Kidney glomerular epithelial cell (primary cell): ENCODE measurements at regions not wholly inside any gene's neighbourhood (a gene's known extent, or its start where the extent isn't known, plus 50 kb on each side); places are given as distances from the start of the nearest gene placed in this dataset.
"Not testable (repeated sequence)": the region's sequence is repeated elsewhere in the genome, so short reads cannot be mapped to it uniquely, and the experiment has no call there.

Experiments used
- DNase-seq: peaks from one replicate; lab custom pipeline; 2025; lab: John Stamatoyannopoulos, UW

GRCh38 chr12:30203981-30204380 lies 420.2 kb upstream of the TMTC1 start:
- no peak for DNase-seq

- DNase-seq: no peak
Measured at GRCh38 chr12:30202521-30203254, 418.9 kb upstream of the TMTC1 start.

GRCh38 chr12:30201301-30202160 lies 417.8 kb upstream of the TMTC1 start:
- DNase-seq: no peak

DNA sequence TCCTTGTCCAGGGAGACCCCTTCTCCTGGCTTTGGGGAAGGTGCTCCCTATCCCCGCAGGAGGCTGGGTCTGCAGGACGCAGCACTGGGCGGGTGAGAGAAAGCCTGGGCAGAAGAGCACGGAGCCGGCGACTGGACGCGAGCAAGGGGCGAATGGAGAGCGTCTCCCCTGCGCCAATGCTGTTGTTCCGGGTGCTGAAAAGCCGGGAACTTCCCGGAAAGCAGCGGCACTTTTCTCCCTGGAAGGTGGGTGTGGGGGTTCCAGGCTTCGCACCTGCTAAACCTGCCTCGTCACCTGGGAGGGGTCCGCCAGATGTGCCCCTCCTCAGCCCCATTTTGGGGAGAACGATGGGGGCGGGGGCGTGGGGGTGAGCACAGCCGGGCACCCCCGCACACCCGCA lies 417.1 kb upstream of the TMTC1 start:
- DNase-seq: no peak

DNA sequence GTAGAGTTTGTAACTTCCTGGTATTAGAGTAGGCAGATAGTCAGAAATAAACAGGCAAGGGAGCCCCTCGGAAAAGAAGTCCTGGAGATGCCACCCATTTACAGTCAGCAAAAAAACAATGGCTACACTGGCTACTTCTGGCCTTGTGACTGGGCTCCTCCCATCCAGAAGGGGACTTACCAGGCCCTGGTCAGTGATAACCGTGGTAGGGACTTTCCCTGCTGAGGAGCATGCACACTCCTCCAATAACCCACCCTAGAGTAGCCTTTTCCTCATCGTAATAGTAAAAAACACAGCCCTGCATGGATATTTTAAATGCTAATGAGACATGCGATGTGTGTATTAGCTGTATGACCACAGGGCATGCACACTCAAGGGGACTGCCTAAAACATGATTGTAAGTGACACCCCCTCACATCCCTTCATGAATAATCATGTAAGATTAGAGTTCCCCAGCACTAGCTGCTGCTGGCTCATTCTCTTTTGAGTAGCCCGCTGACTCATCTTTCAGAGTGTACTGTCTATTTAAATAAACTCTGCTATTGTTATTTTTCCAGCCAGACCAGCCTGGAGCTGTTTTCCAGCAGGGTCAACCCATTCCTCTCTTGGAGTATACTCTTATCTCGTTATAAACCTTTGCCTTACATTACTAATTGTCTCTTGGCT lies 413.8 kb upstream of the TMTC1 start:
- peak; percentile 51 for DNase-seq

DNA sequence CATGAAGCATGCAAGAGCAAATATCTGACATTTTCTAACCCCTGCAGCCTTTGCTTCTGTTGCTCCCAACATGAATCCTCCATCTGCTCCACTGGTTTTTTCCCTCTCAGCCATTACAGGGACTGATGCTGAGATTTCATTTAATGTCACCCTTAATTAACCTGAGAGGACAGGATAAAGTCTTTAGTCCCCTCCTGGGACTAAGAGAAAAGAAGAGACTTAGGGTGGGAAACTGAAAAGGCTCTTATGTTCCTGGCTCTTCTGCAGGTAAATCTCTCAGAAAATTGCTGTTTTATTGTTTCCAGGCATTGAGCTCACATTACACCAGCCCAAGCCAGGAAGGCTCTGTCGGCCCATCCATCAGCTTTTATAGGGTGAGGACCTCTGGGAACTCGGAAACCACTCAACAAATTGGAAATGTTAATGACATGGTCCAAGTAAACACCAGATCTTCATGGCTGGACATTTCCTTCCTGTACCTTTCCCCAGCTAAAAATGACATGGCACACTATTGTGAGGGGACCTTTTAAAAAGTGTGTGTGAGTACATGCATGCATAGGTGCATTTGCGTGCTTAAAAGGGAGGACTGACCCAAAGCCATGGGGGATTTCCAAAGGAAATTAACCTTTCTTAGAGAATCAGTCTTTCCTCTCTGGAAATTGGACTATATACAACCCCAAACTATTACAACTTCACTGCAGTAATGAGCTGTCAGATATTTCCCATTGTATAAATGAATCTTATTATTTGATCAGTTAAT lies 408.1 kb upstream of the TMTC1 start:
- no peak for DNase-seq

GRCh38 chr12:30188602-30189326 lies 405.0 kb upstream of the TMTC1 start:
- no peak for DNase-seq

GRCh38 chr12:30187426-30187825 lies 403.7 kb upstream of the TMTC1 start:
- DNase-seq: no peak

- DNase-seq: no peak
Measured at GRCh38 chr12:30181334-30181733, 397.6 kb upstream of the TMTC1 start.

GRCh38 chr12:30180602-30181001 lies 396.9 kb upstream of the TMTC1 start:
- DNase-seq: peak; percentile 41

DNA sequence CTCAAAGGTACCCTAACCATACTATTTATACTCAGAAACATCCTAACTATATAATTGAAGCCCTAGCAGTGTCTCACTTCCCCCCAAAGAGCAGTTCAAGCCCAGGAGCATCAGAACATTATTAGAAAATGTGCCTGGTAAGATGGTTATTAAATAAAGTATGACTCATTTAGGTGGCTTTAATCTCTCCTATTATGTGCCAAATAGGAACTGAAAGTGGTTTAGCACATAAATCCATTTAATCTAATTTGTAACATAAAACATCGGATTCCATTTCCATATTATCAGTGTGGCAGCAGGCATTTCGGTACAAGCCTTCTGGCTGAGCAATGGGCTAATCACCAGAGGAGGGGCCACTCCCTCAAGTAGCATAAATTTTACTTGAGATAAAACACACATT lies 395.2 kb upstream of the TMTC1 start:
- no peak for DNase-seq

DNA sequence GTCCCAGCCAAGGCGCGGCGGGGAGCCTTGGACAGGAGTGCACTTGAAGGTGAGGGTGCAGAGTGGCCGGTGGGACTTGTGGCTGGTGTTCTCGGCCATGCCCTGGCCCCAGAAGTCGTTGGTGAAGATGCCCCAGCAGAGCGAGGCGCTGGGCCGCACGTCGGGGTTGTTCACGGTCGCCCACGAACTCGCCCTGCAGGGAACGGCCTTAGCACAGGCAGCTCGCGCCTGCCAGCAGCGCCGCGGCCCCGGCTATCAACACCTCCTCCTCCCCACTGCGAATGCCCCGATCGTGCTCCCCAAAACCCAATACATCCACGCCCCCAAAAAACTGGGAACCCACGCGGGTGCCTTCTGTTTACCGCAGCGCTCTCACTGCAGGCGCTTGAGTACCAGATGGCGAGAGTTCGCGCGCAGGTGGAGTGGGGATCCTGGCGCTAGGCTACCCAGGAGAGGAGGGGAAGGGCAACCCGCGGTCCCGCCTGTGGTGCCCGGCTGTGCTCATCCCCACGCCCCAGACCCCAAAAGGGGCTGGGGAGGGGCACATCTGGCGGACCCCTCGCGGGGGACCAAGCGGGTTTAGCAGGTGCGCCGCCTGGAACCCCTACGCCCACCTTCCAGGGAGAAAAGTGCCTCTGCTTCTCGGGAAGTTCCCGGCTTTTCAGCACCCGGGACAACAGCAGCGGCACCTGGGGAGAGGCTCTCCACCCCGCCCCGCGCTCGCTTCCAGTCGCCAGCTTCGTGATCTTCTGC lies 386.3 kb upstream of the TMTC1 start:
- no peak for DNase-seq

DNA sequence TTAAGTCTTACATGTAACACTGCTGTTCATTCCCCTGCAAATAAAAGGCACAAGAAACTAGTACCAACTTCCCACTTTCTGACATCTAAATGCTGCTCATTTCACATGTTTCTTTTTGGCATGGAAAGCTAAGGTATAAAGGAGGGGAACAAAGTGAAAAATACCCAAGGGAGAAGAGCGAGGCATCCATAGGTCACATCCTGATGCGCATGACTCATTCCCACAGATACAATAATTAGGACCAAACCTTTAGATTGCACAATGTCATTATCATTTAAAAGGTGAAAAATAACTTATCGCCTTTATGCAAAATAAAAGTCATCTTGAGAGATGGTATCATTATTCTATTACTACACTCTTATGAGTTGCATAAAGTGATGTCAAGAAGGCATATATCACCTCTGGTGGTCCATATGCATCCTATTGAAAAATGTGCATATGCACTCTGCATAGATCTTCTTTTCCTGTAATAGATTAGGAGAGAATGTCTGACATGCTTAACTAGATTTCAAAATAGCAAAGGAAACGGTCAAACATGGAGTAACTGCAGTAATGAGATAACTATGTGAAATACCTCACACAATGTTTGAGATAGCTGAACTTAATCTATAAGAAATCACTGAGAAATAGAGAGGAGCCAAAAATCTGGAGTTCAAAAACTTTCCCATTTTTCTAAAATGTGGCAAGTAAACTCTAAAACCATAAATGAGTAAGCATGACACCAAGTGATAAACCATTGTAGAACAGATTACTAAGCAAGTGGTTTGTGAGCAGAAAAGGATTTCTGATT lies 382.5 kb upstream of the TMTC1 start:
- DNase-seq: no peak

DNA sequence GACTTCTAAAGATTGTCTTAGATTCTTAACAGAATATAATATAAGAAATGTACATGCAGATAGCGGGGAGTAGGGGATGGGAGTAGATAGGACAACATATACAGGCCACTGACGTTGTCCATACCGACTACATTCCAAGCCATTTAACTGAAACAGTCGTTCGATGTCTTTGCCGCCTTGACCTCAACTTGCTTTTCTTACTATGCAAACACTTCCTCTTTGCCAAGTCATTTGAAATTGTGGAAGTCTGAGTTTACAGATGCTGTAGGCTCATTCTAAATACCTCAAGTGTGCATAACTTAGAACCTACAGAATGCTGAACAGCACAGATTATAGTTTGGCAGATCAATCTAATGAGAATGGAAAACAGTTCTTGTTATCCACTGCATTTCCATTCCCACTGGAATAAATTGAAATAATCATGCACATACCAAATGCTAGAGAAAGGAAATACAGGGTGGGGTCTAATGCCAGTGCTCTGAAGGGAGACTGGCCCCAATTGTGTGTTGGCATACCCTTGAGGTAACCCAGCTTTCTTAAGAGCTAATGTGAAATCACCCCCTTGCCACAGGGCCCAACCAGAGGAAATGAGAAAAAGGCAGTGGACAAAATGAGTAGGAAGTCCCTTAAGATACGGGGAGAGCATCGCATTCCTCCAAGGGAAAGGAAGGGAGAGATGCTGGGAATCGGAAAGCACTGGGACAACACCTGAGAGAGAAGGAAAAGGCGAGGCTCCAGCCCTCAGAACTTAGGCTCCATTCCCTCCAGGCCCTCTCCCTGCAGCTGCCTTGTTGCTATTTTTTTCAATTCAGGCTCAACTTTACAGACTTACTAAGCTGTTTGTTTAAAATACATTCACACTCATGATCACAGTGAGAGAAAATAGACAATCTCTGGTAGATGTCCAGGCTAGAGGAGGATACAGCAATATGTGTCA lies 380.9 kb upstream of the TMTC1 start:
- DNase-seq: no peak

GRCh38 chr12:30156833-30157232 lies 373.1 kb upstream of the TMTC1 start:
- DNase-seq: not testable (repeated sequence)

DNA sequence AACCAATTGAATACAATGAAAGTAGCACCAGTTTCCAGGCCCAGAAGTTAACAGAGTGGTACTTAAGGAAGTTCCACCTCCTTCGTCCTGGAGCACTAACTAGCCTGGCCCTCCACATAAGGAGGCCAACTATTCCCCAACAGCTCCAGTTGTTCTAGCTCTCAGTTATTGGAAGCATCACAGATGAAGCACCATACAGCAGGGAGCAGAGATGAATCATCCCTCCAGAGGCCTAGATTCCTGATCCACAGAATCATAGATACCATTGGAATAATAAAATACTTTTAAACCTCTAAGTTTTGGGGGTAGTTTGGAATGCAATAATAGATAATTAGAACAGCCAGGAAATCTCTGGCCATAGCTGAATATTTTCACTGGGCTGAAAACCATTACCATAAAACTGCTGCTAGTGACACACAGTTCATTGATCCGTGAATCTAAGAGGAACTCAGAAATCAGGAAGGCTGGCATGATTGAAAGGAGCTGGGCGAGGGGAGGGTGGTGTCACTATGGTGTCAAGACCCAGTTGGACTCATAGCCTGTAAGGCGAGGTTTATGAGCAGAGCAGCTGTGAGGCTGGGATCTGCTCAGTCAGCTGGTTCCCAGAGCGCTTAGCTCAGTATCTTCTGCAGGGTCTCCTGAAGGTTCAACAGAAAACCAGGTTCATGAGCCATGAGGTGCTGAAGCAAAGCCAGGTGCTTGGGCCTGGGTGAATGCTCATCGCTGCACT lies 371.4 kb upstream of the TMTC1 start:
- DNase-seq: peak; percentile 10

GRCh38 chr12:30153981-30154380 lies 370.2 kb upstream of the TMTC1 start:
- no peak for DNase-seq

GRCh38 chr12:30152705-30153104 lies 369.0 kb upstream of the TMTC1 start:
- no peak for DNase-seq
